ENCODE measurements at regions not wholly inside any gene's neighbourhood (a gene's known extent, or its start where the extent isn't known, plus 50 kb on each side); places are given as distances from the start of the nearest gene placed in this dataset.

GRCh38 chr20:22836877-22837276 lies 198.2 kb upstream of the SSTR4 start:
- CTCF ChIA-PET = interaction anchor here (1.0 kb wide), 1 partner anchor 15 kb away, joined by 3 read pairs; no protein-coding TSS in a partner anchor
- TF ChIP-seq CTCF (IDR thresholded peaks at IDR 0.05; ENCODE audit: control extremely low read depth, extremely low read depth, low read depth, missing control alignments) = no peak
- POLR2A ChIA-PET = no interaction called here
- DNase-seq (ENCODE audit: extremely low spot score) = no peak

- POLR2A ChIA-PET = no interaction called here
- CTCF ChIA-PET = no interaction called here
- TF ChIP-seq CTCF (IDR thresholded peaks at IDR 0.05; ENCODE audit: control extremely low read depth, extremely low read depth, low read depth, missing control alignments) = no peak
- DNase-seq (ENCODE audit: extremely low spot score) = no peak
Measured at GRCh38 chr20:22838001-22838400, 197.1 kb upstream of the SSTR4 start.

- no peak for DNase-seq (ENCODE audit: extremely low spot score)
- no peak for TF ChIP-seq CTCF (IDR thresholded peaks at IDR 0.05; ENCODE audit: control extremely low read depth, extremely low read depth, low read depth, missing control alignments)
- POLR2A ChIA-PET = interaction anchor here (0.5 kb wide), 1 partner anchor 83 kb away, joined by 4 read pairs; no protein-coding TSS in a partner anchor
- CTCF ChIA-PET = interaction anchor here (4.1 kb wide), 1 partner anchor 10 kb away, joined by 13 read pairs; no protein-coding TSS in a partner anchor
Measured at GRCh38 chr20:22841846-22842245, 193.3 kb upstream of the SSTR4 start.

- POLR2A ChIA-PET = no interaction called here
- DNase-seq (ENCODE audit: extremely low spot score) = no peak
- CTCF ChIA-PET = interaction anchor here (1.4 kb wide), 1 partner anchor 9 kb away, joined by 5 read pairs; no protein-coding TSS in a partner anchor
- TF ChIP-seq CTCF (IDR thresholded peaks at IDR 0.05; ENCODE audit: control extremely low read depth, extremely low read depth, low read depth, missing control alignments) = no peak
Measured at GRCh38 chr20:22842793-22843192, 192.3 kb upstream of the SSTR4 start.

- ChIA-PET POLR2A (no interaction called here), CTCF (no interaction called here)
- no peak for DNase-seq (ENCODE audit: extremely low spot score)
- TF ChIP-seq CTCF (IDR thresholded peaks at IDR 0.05; ENCODE audit: control extremely low read depth, extremely low read depth, low read depth, missing control alignments) = no peak
Measured at GRCh38 chr20:22844959-22845358, 190.2 kb upstream of the SSTR4 start.

- POLR2A ChIA-PET = no interaction called here
- no peak for TF ChIP-seq CTCF (IDR thresholded peaks at IDR 0.05; ENCODE audit: control extremely low read depth, extremely low read depth, low read depth, missing control alignments)
- CTCF ChIA-PET = no interaction called here
- DNase-seq (ENCODE audit: extremely low spot score) = no peak
Measured at GRCh38 chr20:22846863-22847262, 188.2 kb upstream of the SSTR4 start.

- ChIA-PET CTCF (no interaction called here), POLR2A (no interaction called here)
- no peak for TF ChIP-seq CTCF (IDR thresholded peaks at IDR 0.05; ENCODE audit: control extremely low read depth, extremely low read depth, low read depth, missing control alignments)
Measured at GRCh38 chr20:22848364-22848763, 186.7 kb upstream of the SSTR4 start.

More at GRCh38 chr20:22848364-22848763, 186.7 kb upstream of the SSTR4 start:
- no peak for DNase-seq (ENCODE audit: extremely low spot score)

All from GM10248 (cell line).